D341Med (cell line): ENCODE measurements at regions not wholly inside any gene's neighbourhood (a gene's known extent, or its start where the extent isn't known, plus 50 kb on each side); places are given as distances from the start of the nearest gene placed in this dataset.

Experiments used
- DNase-seq: peaks from one replicate; pipeline ENCODE4 v3.0.0; 2012; ENCODE audit warnings: low spot score

- no peak for DNase-seq
These were observed 82.7 kb upstream of the DUSP22 start for GRCh38 chr6:209432-210103.

GRCh38 chr6:210104-210456, 82.2 kb upstream of the DUSP22 start:
- no peak for DNase-seq

GRCh38 chr6:210778-211374, 81.4 kb upstream of the DUSP22 start:
- no peak for DNase-seq

GRCh38 chr6:211871-212497, 80.3 kb upstream of the DUSP22 start:
- no peak for DNase-seq

GRCh38 chr6:213284-213683, 79.0 kb upstream of the DUSP22 start:
- no peak for DNase-seq

GRCh38 chr6:214428-214827, 77.9 kb upstream of the DUSP22 start:
- DNase-seq, result no peak

GRCh38 chr6:215335-216034, 76.8 kb upstream of the DUSP22 start:
- DNase-seq, result no peak

- DNase-seq, result no peak
These were observed 75.1 kb upstream of the DUSP22 start for GRCh38 chr6:217048-217659.

GRCh38 chr6:218153-219018, 73.9 kb upstream of the DUSP22 start:
- DNase-seq, result no peak

GRCh38 chr6:219019-219570, 73.2 kb upstream of the DUSP22 start:
- DNase-seq, result no peak

GRCh38 chr6:219641-220198, 72.6 kb upstream of the DUSP22 start:
- no peak for DNase-seq

- DNase-seq, result no peak
These were observed 72.0 kb upstream of the DUSP22 start for GRCh38 chr6:220312-220711.

- no peak for DNase-seq
These were observed 71.4 kb upstream of the DUSP22 start for GRCh38 chr6:220721-221475.

- no peak for DNase-seq
These were observed 70.5 kb upstream of the DUSP22 start for GRCh38 chr6:221531-222349.

- DNase-seq, result no peak
These were observed 69.8 kb upstream of the DUSP22 start for GRCh38 chr6:222468-222867.

- DNase-seq, result no peak
These were observed 69.2 kb upstream of the DUSP22 start for GRCh38 chr6:223136-223535.

GRCh38 chr6:223763-224162, 68.5 kb upstream of the DUSP22 start:
- no peak for DNase-seq

- no peak for DNase-seq
These were observed 67.9 kb upstream of the DUSP22 start for GRCh38 chr6:224350-224749.

GRCh38 chr6:225121-225721, 67.1 kb upstream of the DUSP22 start:
- peak; percentile 22 for DNase-seq
